Left kidney (tissue), 1 donor: ENCODE measurements at regions not wholly inside any gene's neighbourhood (a gene's known extent, or its start where the extent isn't known, plus 50 kb on each side); places are given as distances from the start of the nearest gene placed in this dataset.
"Not testable (repeated sequence)": the region's sequence is repeated elsewhere in the genome, so short reads cannot be mapped to it uniquely, and the experiment has no call there.

Experiments used
- DNase-seq: peaks from one replicate; pipeline ENCODE4 v3.0.0-alpha.2; 2013

- DNase-seq, result no peak
Observed at GRCh38 chr14:76264384-76264783, 111.6 kb upstream of the ESRRB start.

GRCh38 chr14:76267322-76268046, 108.5 kb upstream of the ESRRB start:
- peak; percentile 38 for DNase-seq

- no peak for DNase-seq
Observed at GRCh38 chr14:76268047-76268431, 107.9 kb upstream of the ESRRB start.

- DNase-seq, result no peak
Observed at GRCh38 chr14:76268700-76269099, 107.2 kb upstream of the ESRRB start.

GRCh38 chr14:76271041-76271755, 104.7 kb upstream of the ESRRB start:
- DNase-seq, result no peak

- DNase-seq, result no peak
Observed at GRCh38 chr14:76272349-76272748, 103.6 kb upstream of the ESRRB start.

GRCh38 chr14:76272774-76273173, 103.2 kb upstream of the ESRRB start:
- DNase-seq, result no peak

- no peak for DNase-seq
Observed at GRCh38 chr14:76273346-76273745, 102.6 kb upstream of the ESRRB start.

GRCh38 chr14:76274324-76274723, 101.6 kb upstream of the ESRRB start:
- DNase-seq, result no peak

GRCh38 chr14:76277586-76278130, 98.3 kb upstream of the ESRRB start:
- DNase-seq, result no peak

GRCh38 chr14:76280221-76280620, 95.7 kb upstream of the ESRRB start:
- no peak for DNase-seq

GRCh38 chr14:76282581-76282980, 93.4 kb upstream of the ESRRB start:
- DNase-seq, result no peak

GRCh38 chr14:76287063-76287462, 88.9 kb upstream of the ESRRB start:
- no peak for DNase-seq

GRCh38 chr14:76289276-76289675, 86.7 kb upstream of the ESRRB start:
- DNase-seq, result no peak

- no peak for DNase-seq
Observed at GRCh38 chr14:76292561-76292960, 83.4 kb upstream of the ESRRB start.

GRCh38 chr14:76293221-76293620, 82.7 kb upstream of the ESRRB start:
- DNase-seq, result no peak

- peak; percentile 57 for DNase-seq
Observed at GRCh38 chr14:76293923-76294322, 82.0 kb upstream of the ESRRB start.

GRCh38 chr14:76294876-76295275, 81.1 kb upstream of the ESRRB start:
- DNase-seq, result no peak

GRCh38 chr14:76298896-76299295, 77.0 kb upstream of the ESRRB start:
- no peak for DNase-seq

GRCh38 chr14:76303188-76303587, 72.7 kb upstream of the ESRRB start:
- DNase-seq, result not testable (repeated sequence)

GRCh38 chr14:76304536-76305267, 71.2 kb upstream of the ESRRB start:
- no peak for DNase-seq

GRCh38 chr14:76305268-76305826, 70.6 kb upstream of the ESRRB start:
- no peak for DNase-seq

GRCh38 chr14:76306131-76306530, 69.8 kb upstream of the ESRRB start:
- no peak for DNase-seq
